ENCODE measurements at regions not wholly inside any gene's neighbourhood (a gene's known extent, or its start where the extent isn't known, plus 50 kb on each side); places are given as distances from the start of the nearest gene placed in this dataset.

DNA sequence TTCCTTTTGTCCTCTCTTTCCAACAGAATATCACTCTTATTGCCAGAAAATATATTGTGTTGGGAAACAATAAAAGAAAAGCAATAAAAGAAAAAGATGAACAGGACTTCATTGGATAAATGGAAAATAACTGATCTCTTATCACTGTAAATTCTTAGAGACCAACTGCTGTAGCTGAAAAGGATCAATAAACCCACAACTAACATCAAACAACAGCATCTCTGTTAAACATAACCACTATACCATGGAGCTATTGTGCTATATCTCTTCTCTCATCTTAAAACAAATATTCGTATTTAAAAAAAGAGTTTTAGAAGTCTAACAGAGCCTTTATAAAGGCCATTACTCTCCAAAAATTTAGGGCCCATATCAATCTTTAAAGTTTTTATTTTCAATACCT lies 502.4 kb downstream of the TMEM232 start (continued):
- TF ChIP-seq SP4 (IDR thresholded peaks at IDR 0.05; ENCODE audit: low read length) (no peak), EP300 (IDR thresholded peaks at IDR 0.05; ENCODE audit: borderline replicate concordance in 1 of 2, low read depth in 2 of 2, low read length in 2 of 2) (no peak)
